ENCODE measurements at regions not wholly inside any gene's neighbourhood (a gene's known extent, or its start where the extent isn't known, plus 50 kb on each side); places are given as distances from the start of the nearest gene placed in this dataset.

- no peak for TF ChIP-seq ZSCAN5A (CRISPR knock-in tag; IDR thresholded peaks at IDR 0.05; ENCODE audit: borderline replicate concordance)
- no peak for TF ChIP-seq MATR3 (CRISPR knock-in tag; IDR thresholded peaks at IDR 0.05)
- TF ChIP-seq ZNF460 (CRISPR knock-in tag; IDR thresholded peaks at IDR 0.05; ENCODE audit: borderline replicate concordance), result no peak
- TF ChIP-seq ZNF501 (CRISPR knock-in tag; IDR thresholded peaks at IDR 0.05), result peak; percentile 19; the same call in 1 of the 2 replicates
- TF ChIP-seq SRSF4 (IDR thresholded peaks at IDR 0.05; ENCODE audit: low read depth, low read length, poor library complexity, severe bottlenecking), result no peak
- no peak for TF ChIP-seq ZNF333 (CRISPR knock-in tag; IDR thresholded peaks at IDR 0.05; ENCODE audit: borderline replicate concordance)
- no peak for TF ChIP-seq NPAS2 (CRISPR knock-in tag; IDR thresholded peaks at IDR 0.05; ENCODE audit: borderline replicate concordance)
- no peak for TF ChIP-seq TAF15 (IDR thresholded peaks at IDR 0.05; ENCODE audit: low read depth, low read length, poor library complexity, severe bottlenecking)
- TF ChIP-seq ZNF431 (CRISPR knock-in tag; IDR thresholded peaks at IDR 0.05; ENCODE audit: borderline replicate concordance, low read depth), result no peak
- TF ChIP-seq ZNF138 (CRISPR knock-in tag; IDR thresholded peaks at IDR 0.05; ENCODE audit: low read depth), result no peak
- no peak for TF ChIP-seq THAP7 (CRISPR knock-in tag; IDR thresholded peaks at IDR 0.05)
- TF ChIP-seq RAD51 (IDR thresholded peaks at IDR 0.05; ENCODE audit: borderline replicate concordance), result no peak
- TF ChIP-seq BRD4 (CRISPR knock-in tag; IDR thresholded peaks at IDR 0.05), result no peak
- TF ChIP-seq ZNF713 (CRISPR knock-in tag; IDR thresholded peaks at IDR 0.05), result no peak
- TF ChIP-seq ZNF687 (CRISPR knock-in tag; IDR thresholded peaks at IDR 0.05), result peak; percentile 82
- TF ChIP-seq SNAI1 (CRISPR knock-in tag; IDR thresholded peaks at IDR 0.05; ENCODE audit: borderline replicate concordance), result no peak
- TF ChIP-seq NR2F1 (CRISPR knock-in tag; IDR thresholded peaks at IDR 0.05), result no peak
- TF ChIP-seq NFKB2 (CRISPR knock-in tag; IDR thresholded peaks at IDR 0.05; ENCODE audit: borderline replicate concordance), result no peak
- 0 out of 2 replicates have a peak, but pooled peaks have one; percentile 11 for TF ChIP-seq ZNF281 (CRISPR knock-in tag; IDR thresholded peaks at IDR 0.05; ENCODE audit: borderline replicate concordance)
Observed at GRCh38 chr5:8457187-8458037, 588.5 kb downstream of the MTRR start (continued).
